Hepatocyte (in vitro differentiated cells): ENCODE measurements at regions not wholly inside any gene's neighbourhood (a gene's known extent, or its start where the extent isn't known, plus 50 kb on each side); places are given as distances from the start of the nearest gene placed in this dataset.

Source experiments
- EZH2 ChIP-seq: fragments of 200-600 bp; sonication (generic); IDR thresholded peaks from 2 replicates; pipeline ENCODE4 v1.6.1; 2016; ENCODE audit warnings: antibody characterized with exemption, mild to moderate bottlenecking, borderline replicate concordance
- EZH2phosphoT487 ChIP-seq: fragments of 200-600 bp; sonication (generic); IDR thresholded peaks from one replicate; pipeline ENCODE4 v1.6.1; 2018; ENCODE audit warnings: antibody characterized with exemption, mild to moderate bottlenecking, low read depth, moderate library complexity; ENCODE audit not compliant: unreplicated experiment, severe bottlenecking
- TF ChIP-seq, protein P1 (sequence below): fragments of 200-600 bp; sonication (generic); IDR thresholded peaks from 2 replicates; pipeline ENCODE4 v1.5.1; 2016; ENCODE audit warnings: antibody characterized with exemption, mild to moderate bottlenecking; ENCODE audit not compliant: poor library complexity

- no peak for TF ChIP-seq EZH2
- TF ChIP-seq, protein P1, sequence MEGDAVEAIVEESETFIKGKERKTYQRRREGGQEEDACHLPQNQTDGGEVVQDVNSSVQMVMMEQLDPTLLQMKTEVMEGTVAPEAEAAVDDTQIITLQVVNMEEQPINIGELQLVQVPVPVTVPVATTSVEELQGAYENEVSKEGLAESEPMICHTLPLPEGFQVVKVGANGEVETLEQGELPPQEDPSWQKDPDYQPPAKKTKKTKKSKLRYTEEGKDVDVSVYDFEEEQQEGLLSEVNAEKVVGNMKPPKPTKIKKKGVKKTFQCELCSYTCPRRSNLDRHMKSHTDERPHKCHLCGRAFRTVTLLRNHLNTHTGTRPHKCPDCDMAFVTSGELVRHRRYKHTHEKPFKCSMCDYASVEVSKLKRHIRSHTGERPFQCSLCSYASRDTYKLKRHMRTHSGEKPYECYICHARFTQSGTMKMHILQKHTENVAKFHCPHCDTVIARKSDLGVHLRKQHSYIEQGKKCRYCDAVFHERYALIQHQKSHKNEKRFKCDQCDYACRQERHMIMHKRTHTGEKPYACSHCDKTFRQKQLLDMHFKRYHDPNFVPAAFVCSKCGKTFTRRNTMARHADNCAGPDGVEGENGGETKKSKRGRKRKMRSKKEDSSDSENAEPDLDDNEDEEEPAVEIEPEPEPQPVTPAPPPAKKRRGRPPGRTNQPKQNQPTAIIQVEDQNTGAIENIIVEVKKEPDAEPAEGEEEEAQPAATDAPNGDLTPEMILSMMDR = no peak
- no peak for TF ChIP-seq EZH2phosphoT487
These were observed 473.4 kb upstream of the MARCKS start for GRCh38 chr6:113383701-113384100.
